SK-N-SH treated with all-trans-retinoic acid at 6 μM for 48 hours (cell line): ENCODE measurements at regions not wholly inside any gene's neighbourhood (a gene's known extent, or its start where the extent isn't known, plus 50 kb on each side); places are given as distances from the start of the nearest gene placed in this dataset.

Experiments
- ARNTL ChIP-seq: fragments of 450-650 bp; formaldehyde crosslinking; IDR thresholded peaks from 2 replicates; pipeline ENCODE4 v1.5.0; 2020; ENCODE audit warnings: low read depth, mild to moderate bottlenecking, moderate library complexity, borderline replicate concordance
- BACH2 ChIP-seq: fragments of 250-450 bp; sonication (Bioruptor Pico); IDR thresholded peaks from 2 replicates; pipeline ENCODE4 v1.9.0; 2021; ENCODE audit warnings: mild to moderate bottlenecking, borderline replicate concordance
- CREB5 ChIP-seq: fragments of 250-450 bp; sonication (Bioruptor Pico); IDR thresholded peaks from 2 replicates; pipeline ENCODE4 v1.5.1; 2020; ENCODE audit warnings: low read depth, mild to moderate bottlenecking, moderate library complexity
- CSDC2 ChIP-seq: fragments of 250-450 bp; sonication (Bioruptor Pico); IDR thresholded peaks from 2 replicates; pipeline ENCODE4 v1.5.0; 2020; ENCODE audit warnings: mild to moderate bottlenecking, moderate library complexity
- GLIS3 ChIP-seq: fragments of 250-450 bp; sonication (Bioruptor Pico); IDR thresholded peaks from 2 replicates; pipeline ENCODE4 v1.5.0; 2020; ENCODE audit warnings: mild to moderate bottlenecking, moderate library complexity
- ISL1 ChIP-seq: fragments of 250-450 bp; sonication (Bioruptor Pico); IDR thresholded peaks from 2 replicates; pipeline ENCODE4 v2.1.2; 2022; ENCODE audit warnings: mild to moderate bottlenecking, moderate library complexity
- PATZ1 ChIP-seq: fragments of 250-450 bp; sonication (Bioruptor Pico); IDR thresholded peaks from 2 replicates; pipeline ENCODE4 v1.8.0; 2020; ENCODE audit warnings: mild to moderate bottlenecking, moderate library complexity, borderline replicate concordance
- RARB ChIP-seq: fragments of 250-450 bp; sonication (Bioruptor Pico); IDR thresholded peaks from 2 replicates; pipeline ENCODE4 v1.8.0; 2021; ENCODE audit warnings: mild to moderate bottlenecking, moderate library complexity
- TSHZ2 ChIP-seq: fragments of 250-450 bp; sonication (Bioruptor Pico); IDR thresholded peaks from 2 replicates; pipeline ENCODE4 v1.5.0; 2020; ENCODE audit warnings: mild to moderate bottlenecking, moderate library complexity
- ZFP30 ChIP-seq: fragments of 450-650 bp; formaldehyde crosslinking; IDR thresholded peaks from 2 replicates; pipeline ENCODE4 v1.5.0; 2022; ENCODE audit warnings: mild to moderate bottlenecking, moderate library complexity
- ZNF565 ChIP-seq: fragments of 450-650 bp; formaldehyde crosslinking; conservative IDR thresholded peaks from 2 replicates; pipeline ENCODE4 v1.5.0; 2020; ENCODE audit warnings: low read depth, mild to moderate bottlenecking, moderate library complexity

GRCh38 chr6:90663873-90664272, 77.0 kb upstream of the MAP3K7 start:
- no peak for TF ChIP-seq BACH2 (CRISPR knock-in tag)
- TF ChIP-seq CREB5 (CRISPR knock-in tag) = no peak
- no peak for TF ChIP-seq ZFP30
- TF ChIP-seq RARB (CRISPR knock-in tag) = no peak
- no peak for TF ChIP-seq ZNF565
- no peak for TF ChIP-seq GLIS3 (CRISPR knock-in tag)
- TF ChIP-seq ARNTL (CRISPR knock-in tag) = no peak
- TF ChIP-seq PATZ1 (CRISPR knock-in tag) = no peak
- no peak for TF ChIP-seq ISL1 (CRISPR knock-in tag)
- TF ChIP-seq CSDC2 (CRISPR knock-in tag) = no peak
- TF ChIP-seq TSHZ2 = no peak
